B cell (primary cell): ENCODE measurements at regions not wholly inside any gene's neighbourhood (a gene's known extent, or its start where the extent isn't known, plus 50 kb on each side); places are given as distances from the start of the nearest gene placed in this dataset.

Experiments
- ATAC-seq: fragments of 200-7000 bp; cut with Tn5 transposase; one replicate; pipeline ENCODE4 v1.10.0; 2021; ENCODE audit warnings: low read depth, mild to moderate bottlenecking, moderate number of reproducible peaks, moderate library complexity
- CTCF ChIA-PET: fragments of 350-600 bp; sonication (Branson Sonifier 250); formaldehyde crosslinking; loops from one replicate; lab custom pipeline; 2021; ENCODE audit warnings: antibody characterized with exemption, inconsistent platforms; lab: Charles Lee
- POLR2A ChIA-PET: fragments of 350-600 bp; sonication (Branson Sonifier 250); formaldehyde crosslinking; loops from one replicate; lab custom pipeline; 2021; ENCODE audit warnings: antibody characterized with exemption; lab: Charles Lee
- DNase-seq: peaks from one replicate; pipeline ENCODE4 v3.0.0; 2013
- H2AFZ ChIP-seq: 2 replicates; pipeline ENCODE4 v1.6.1; 2012; ENCODE audit warnings: mild to moderate bottlenecking, low read depth, low read length; ENCODE audit not compliant: insufficient read depth, poor library complexity, severe bottlenecking
- H3K27ac ChIP-seq, 2 donors: 1 replicate in 1 of 2; 2 replicates in 1 of 2; pipeline ENCODE4 v1.5.1; 2012 to 2013; ENCODE audit warnings: low read length in 2 of 2, mild to moderate bottlenecking in 2 of 2, moderate library complexity in 1 of 2
- H3K27me3 ChIP-seq, 4 experiments: fragments of 200-600 bp in 1 of 4; sonication (generic) in 1 of 4; replicated peaks in 1 of 4; 1 replicate in 2 of 4; 2 replicates in 2 of 4; pipeline versions ENCODE4 v1.6.1 to v1.7.0; 2013 to 2016; ENCODE audit warnings: low read length in 3 of 4, mild to moderate bottlenecking in 2 of 4, mixed read lengths in 1 of 4, moderate library complexity in 1 of 4; ENCODE audit not compliant: insufficient read depth in 4 of 4, control insufficient read depth in 3 of 4; ENCODE audit errors: control extremely low read depth in 1 of 4
- H3K36me3 ChIP-seq, 2 experiments: replicated peaks in 1 of 2; 1 replicate in 1 of 2; 2 replicates in 1 of 2; pipeline versions ENCODE4 v1.6.1 to v1.7.1; 2013; ENCODE audit warnings: low read length in 1 of 2; ENCODE audit not compliant: insufficient read depth in 2 of 2, control insufficient read depth in 1 of 2; ENCODE audit errors: control extremely low read depth in 1 of 2, extremely low read depth in 1 of 2
- H3K4me1 ChIP-seq, 2 donors: fragments of 200-600 bp in 1 of 2; sonication (generic) in 1 of 2; 1 replicate in 1 of 2; 2 replicates in 1 of 2; pipeline versions ENCODE4 v1.5.1 to v1.6.1; 2013 to 2017; ENCODE audit warnings: low read length in 2 of 2; ENCODE audit not compliant: control insufficient read depth in 2 of 2, insufficient read depth in 2 of 2
- H3K4me2 ChIP-seq: replicated peaks from 2 replicates; pipeline ENCODE3; 2012; ENCODE audit warnings: mild to moderate bottlenecking, low read depth, low read length; ENCODE audit not compliant: poor library complexity, severe bottlenecking
- H3K4me3 ChIP-seq, 5 experiments: fragments of 200-600 bp in 1 of 5; sonication (generic) in 1 of 5; 1 replicate in 3 of 5; 2 replicates in 2 of 5; pipeline versions ENCODE4 v1.5.1 to v1.7.0; 2011 to 2016; ENCODE audit warnings: low read length in 4 of 5, mild to moderate bottlenecking in 4 of 5, low read depth in 2 of 5, control low read depth in 1 of 5, moderate library complexity in 1 of 5; ENCODE audit not compliant: insufficient read depth in 1 of 5; ENCODE audit errors: control extremely low read depth in 1 of 5, extremely low read depth in 1 of 5
- H3K79me2 ChIP-seq: fragments of 200-600 bp; sonication (generic); one replicate; pipeline ENCODE4 v1.6.0; 2016; ENCODE audit warnings: low read length; ENCODE audit not compliant: control insufficient read depth, insufficient read depth
- H3K9ac ChIP-seq: fragments of 200-600 bp; sonication (generic); 2 replicates; pipeline ENCODE4 v1.6.1; 2017; ENCODE audit warnings: mild to moderate bottlenecking, low read length, moderate library complexity
- H3K9me3 ChIP-seq, 3 donors: one replicate each; pipeline versions ENCODE4 v1.6.1 to v1.7.1; 2013; ENCODE audit warnings: low read length in 2 of 3; ENCODE audit not compliant: control insufficient read depth in 2 of 3, insufficient read depth in 1 of 3; ENCODE audit errors: control extremely low read depth in 1 of 3
- H4K20me1 ChIP-seq: 2 replicates; pipeline ENCODE4 v1.6.0; 2012; ENCODE audit warnings: mild to moderate bottlenecking, low read length; ENCODE audit not compliant: insufficient read depth, control insufficient read depth, poor library complexity, severe bottlenecking
- H3K27ac Mint-ChIP-seq: one replicate; pipeline ENCODE4 v1.8.0; 2021; ENCODE audit warnings: mixed read lengths
- H3K27me3 Mint-ChIP-seq: one replicate; pipeline ENCODE4 v1.8.0; 2021; ENCODE audit warnings: mixed read lengths
- H3K4me1 Mint-ChIP-seq: one replicate; pipeline ENCODE4 v1.8.0; 2021; ENCODE audit warnings: mixed read lengths
- H3K4me3 Mint-ChIP-seq: one replicate; pipeline ENCODE4 v1.8.0; 2021; ENCODE audit warnings: mixed read lengths
- H3K9me3 Mint-ChIP-seq: one replicate; pipeline ENCODE4 v1.8.0; 2022; ENCODE audit warnings: mixed read lengths; ENCODE audit not compliant: insufficient read depth
- EZH2 ChIP-seq: IDR thresholded peaks from 2 replicates; pipeline ENCODE4 v1.6.1; 2012; ENCODE audit warnings: borderline replicate concordance, low read depth, mild to moderate bottlenecking, moderate library complexity, low read length; ENCODE audit not compliant: insufficient read depth, poor library complexity, severe bottlenecking
- WGBS: methylation state at CpG from one replicate; pipeline ENCODE4 v1.1.5; 2013; ENCODE audit warnings: missing lambda C conversion rate; ENCODE audit not compliant: insufficient coverage; 5-methylcytosine and 5-hydroxymethylcytosine counted together
- intact Hi-C: fragments of 100-400 bp; cut with micrococcal nuclease; formaldehyde crosslinking; loops from one replicate; pipeline ENCODE4 v1.10.0; 2022
- TF ChIP-seq, protein P1 (sequence below): fragments of 200-600 bp; IDR thresholded peaks from one replicate; pipeline ENCODE4 v1.8.0; 2022; ENCODE audit warnings: antibody characterized with exemption, mild to moderate bottlenecking

GRCh38 chr10:129321727-129322126 lies 145.3 kb upstream of the MGMT start:
- no peaks in the 10 kb centered on the region for H3K4me1 ChIP-seq
- Mint-ChIP-seq H3K27me3 (peaks cover 4% of the 10 kb centered on the region), H3K27ac (no peak overlapping the region), H3K4me1 (no peaks in the 10 kb centered on the region), H3K4me3 (no peak overlapping the region), H3K9me3 (peaks cover 12% of the 10 kb centered on the region)
- no peak for TF ChIP-seq EZH2
- TF ChIP-seq, protein P1, sequence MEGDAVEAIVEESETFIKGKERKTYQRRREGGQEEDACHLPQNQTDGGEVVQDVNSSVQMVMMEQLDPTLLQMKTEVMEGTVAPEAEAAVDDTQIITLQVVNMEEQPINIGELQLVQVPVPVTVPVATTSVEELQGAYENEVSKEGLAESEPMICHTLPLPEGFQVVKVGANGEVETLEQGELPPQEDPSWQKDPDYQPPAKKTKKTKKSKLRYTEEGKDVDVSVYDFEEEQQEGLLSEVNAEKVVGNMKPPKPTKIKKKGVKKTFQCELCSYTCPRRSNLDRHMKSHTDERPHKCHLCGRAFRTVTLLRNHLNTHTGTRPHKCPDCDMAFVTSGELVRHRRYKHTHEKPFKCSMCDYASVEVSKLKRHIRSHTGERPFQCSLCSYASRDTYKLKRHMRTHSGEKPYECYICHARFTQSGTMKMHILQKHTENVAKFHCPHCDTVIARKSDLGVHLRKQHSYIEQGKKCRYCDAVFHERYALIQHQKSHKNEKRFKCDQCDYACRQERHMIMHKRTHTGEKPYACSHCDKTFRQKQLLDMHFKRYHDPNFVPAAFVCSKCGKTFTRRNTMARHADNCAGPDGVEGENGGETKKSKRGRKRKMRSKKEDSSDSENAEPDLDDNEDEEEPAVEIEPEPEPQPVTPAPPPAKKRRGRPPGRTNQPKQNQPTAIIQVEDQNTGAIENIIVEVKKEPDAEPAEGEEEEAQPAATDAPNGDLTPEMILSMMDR: no peak
- CTCF ChIA-PET: no interaction called here
- H3K4me3 ChIP-seq: no peak overlapping the region
- H3K27me3 ChIP-seq: peaks cover 0 to 2% (median 0%) of the 10 kb centered on the region in 4 experiments
- H4K20me1 ChIP-seq: no peaks in the 10 kb centered on the region
- POLR2A ChIA-PET: no interaction called here
- H3K9ac ChIP-seq: no peak overlapping the region
- H3K27ac ChIP-seq: no peak overlapping the region
- WGBS: 91% methylated on average over 10 of the region's 10 CpGs
- intact Hi-C loops: no loop called here
- H3K4me2 ChIP-seq: no peak overlapping the region
- DNase-seq (no peak), ATAC-seq (no peak)
- H3K36me3 ChIP-seq: no peaks in the 10 kb centered on the region
- no peak overlapping the region for H2AFZ ChIP-seq
- peaks cover 0 to 3% (median 3%) of the 10 kb centered on the region in 3 donors for H3K9me3 ChIP-seq
- H3K79me2 ChIP-seq: no peaks in the 10 kb centered on the region

- no peak overlapping the region for H3K27ac ChIP-seq
- H3K36me3 ChIP-seq: no peaks in the 10 kb centered on the region
- intact Hi-C loops: no loop called here
- no peak overlapping the region for H3K4me2 ChIP-seq
- CTCF ChIA-PET: interaction anchor here (0.9 kb wide), 1 partner anchor 804 kb away, joined by 3 read pairs; no protein-coding TSS in a partner anchor
- 85% methylated on average over 7 of the region's 13 CpGs for WGBS
- H3K79me2 ChIP-seq: no peaks in the 10 kb centered on the region
- no peak overlapping the region for H3K4me3 Mint-ChIP-seq
- peaks cover 12% of the 10 kb centered on the region for H3K9me3 Mint-ChIP-seq
- H3K27me3 Mint-ChIP-seq: peaks cover 7% of the 10 kb centered on the region
- H3K9me3 ChIP-seq: peaks cover 0 to 3% (median 3%) of the 10 kb centered on the region in 3 donors
- no peaks in the 10 kb centered on the region for H4K20me1 ChIP-seq
- ATAC-seq (no peak), DNase-seq (no peak)
- H2AFZ ChIP-seq: no peak overlapping the region
- no peaks in the 10 kb centered on the region for H3K4me1 ChIP-seq
- no peak overlapping the region for H3K9ac ChIP-seq
- H3K27ac Mint-ChIP-seq: no peak overlapping the region
- H3K4me1 Mint-ChIP-seq: no peaks in the 10 kb centered on the region
- no peak overlapping the region for H3K4me3 ChIP-seq
- TF ChIP-seq, protein P1: no peak
- TF ChIP-seq EZH2: no peak
- peaks cover 0 to 2% (median 0%) of the 10 kb centered on the region in 4 experiments for H3K27me3 ChIP-seq
- POLR2A ChIA-PET: no interaction called here
These were observed 143.9 kb upstream of the MGMT start for GRCh38 chr10:129322933-129323820.
